ENCODE measurements at regions not wholly inside any gene's neighbourhood (a gene's known extent, or its start where the extent isn't known, plus 50 kb on each side); places are given as distances from the start of the nearest gene placed in this dataset.

GRCh38 chr3:102037791-102038190, 188.5 kb downstream of the NFKBIZ start:
- TF ChIP-seq POLR2AphosphoS5 (IDR thresholded peaks at IDR 0.05; ENCODE audit: low read depth, low read length) = no peak
- no peak for TF ChIP-seq RELA (CRISPR knock-in tag; IDR thresholded peaks at IDR 0.05)
- no peak for TF ChIP-seq ZNF263 (CRISPR knock-in tag; IDR thresholded peaks at IDR 0.05)
- TF ChIP-seq CBFB (CRISPR knock-in tag; IDR thresholded peaks at IDR 0.05) = no peak
- TF ChIP-seq NR2C2 (CRISPR knock-in tag; IDR thresholded peaks at IDR 0.05; ENCODE audit: borderline replicate concordance) = no peak
